SK-N-MC (cell line): ENCODE measurements at regions not wholly inside any gene's neighbourhood (a gene's known extent, or its start where the extent isn't known, plus 50 kb on each side); places are given as distances from the start of the nearest gene placed in this dataset.

ENCODE experiments used
- DNase-seq: peaks from one replicate; pipeline ENCODE4 v3.0.0-alpha.2; 2011; ENCODE audit warnings: low read depth, low spot score
- H3K27ac ChIP-seq: fragments of 200-600 bp; sonication (generic); 2 replicates; pipeline ENCODE4 v1.5.1; 2016; ENCODE audit warnings: mixed run types
- H3K36me3 ChIP-seq: fragments of 200-600 bp; sonication (generic); 2 replicates; pipeline ENCODE4 v1.6.1; 2017; ENCODE audit warnings: antibody characterized with exemption, low read length, mixed read lengths; ENCODE audit not compliant: insufficient read depth
- H3K4me3 ChIP-seq: fragments of 200-600 bp; sonication (generic); 2 replicates; pipeline ENCODE4 v1.5.1; 2016
- H3K9ac ChIP-seq: fragments of 200-600 bp; sonication (generic); 2 replicates; pipeline ENCODE4 v1.8.0; 2017; ENCODE audit warnings: mixed run types, mixed read lengths; ENCODE audit not compliant: insufficient read length
- H3K9me3 ChIP-seq: fragments of 200-600 bp; sonication (generic); 2 replicates; pipeline ENCODE4 v1.6.1; 2017; ENCODE audit warnings: low read depth, mild to moderate bottlenecking, antibody characterized with exemption, low read length, moderate library complexity, mixed read lengths
- EZH2 ChIP-seq: fragments of 200-600 bp; sonication (generic); IDR thresholded peaks from one replicate; pipeline ENCODE4 v1.6.1; 2017; ENCODE audit warnings: antibody characterized with exemption
- FOXP2 ChIP-seq: optimal IDR thresholded peaks from 2 replicates; pipeline ENCODE3; 2011; ENCODE audit warnings: mild to moderate bottlenecking, moderate library complexity; ENCODE audit not compliant: insufficient read depth; ENCODE audit errors: extremely low read length, control extremely low read depth
- POLR2AphosphoS5 ChIP-seq: IDR thresholded peaks from 2 replicates; pipeline ENCODE4 v1.6.1; 2012; ENCODE audit warnings: mild to moderate bottlenecking, low read depth, low read length, borderline replicate concordance

DNA sequence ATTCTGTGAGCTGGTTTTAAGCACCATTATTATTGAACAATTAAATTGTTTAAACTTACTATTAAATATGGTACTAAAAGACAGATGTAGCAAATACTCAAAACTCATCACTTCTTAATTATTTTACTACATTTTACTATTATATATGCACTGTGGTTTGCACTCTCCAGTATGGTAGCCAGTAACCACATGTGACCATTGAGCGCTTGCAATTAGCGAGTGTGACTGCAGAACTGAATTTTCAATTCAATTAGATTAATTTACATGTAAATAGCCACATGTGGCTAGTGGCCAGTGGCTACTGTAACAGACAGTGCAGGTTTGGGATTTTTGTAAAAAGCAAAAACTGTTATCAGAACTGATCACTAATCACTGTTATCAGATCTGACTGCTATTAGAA is 208.2 kb upstream of the SOX21 start:
- Histone ChIP-seq H3K36me3 (no peaks in the 10 kb centered on the region), H3K4me3 (no peak overlapping the region), H3K9ac (no peak overlapping the region), H3K27ac (no peak overlapping the region), H3K9me3 (no peaks in the 10 kb centered on the region)
- DNase-seq, result no peak
- TF ChIP-seq FOXP2, result no peak
- no peak for TF ChIP-seq EZH2
- no peak for TF ChIP-seq POLR2AphosphoS5

DNA sequence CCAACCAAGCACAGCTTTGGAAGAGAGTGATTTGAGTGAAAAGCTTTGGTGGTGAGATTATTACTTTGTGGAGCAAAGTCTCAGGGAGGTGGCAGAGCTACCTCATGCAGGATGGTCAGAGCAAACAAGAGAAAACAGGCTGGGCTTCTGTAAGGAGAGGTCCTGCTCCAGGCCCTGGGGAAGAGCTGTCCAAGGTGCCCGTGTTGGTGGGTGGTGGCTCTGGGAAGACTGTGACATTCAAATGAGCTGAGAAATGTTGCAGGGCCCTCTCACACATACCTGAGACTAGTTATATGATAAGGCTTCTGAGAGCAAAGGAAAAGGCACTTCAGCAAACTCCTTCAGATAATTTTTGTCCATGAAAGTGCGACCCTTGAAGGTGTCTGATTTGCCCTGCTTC is 205.5 kb upstream of the SOX21 start:
- Histone ChIP-seq H3K27ac (no peak overlapping the region), H3K36me3 (no peaks in the 10 kb centered on the region)
- DNase-seq, result no peak

DNA sequence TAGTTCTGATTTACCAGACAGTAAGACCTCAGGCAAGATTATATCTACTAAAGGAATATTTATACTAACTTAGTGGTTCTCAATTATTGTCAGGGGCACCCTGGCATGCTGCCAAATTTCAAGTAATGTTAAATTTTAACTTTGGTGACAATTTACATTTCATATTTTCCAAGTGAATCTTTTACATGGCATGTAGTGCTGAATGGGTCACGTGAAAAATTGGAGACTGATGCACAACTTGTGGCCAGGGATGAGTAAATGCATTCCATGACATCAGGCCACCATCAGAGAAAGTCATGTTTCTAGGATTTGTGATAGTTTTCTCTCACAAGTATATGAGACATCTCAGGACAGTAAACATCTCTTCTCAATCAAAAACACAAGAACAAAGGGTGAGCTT is 202.6 kb upstream of the SOX21 start:
- Histone ChIP-seq H3K27ac (no peak overlapping the region), H3K36me3 (no peaks in the 10 kb centered on the region), H3K4me3 (no peak overlapping the region), H3K9me3 (no peaks in the 10 kb centered on the region), H3K9ac (no peak overlapping the region)
- no peak for DNase-seq
- TF ChIP-seq POLR2AphosphoS5 (no peak), FOXP2 (no peak), EZH2 (no peak)

More for the DNA sequence above, 205.5 kb upstream of the SOX21 start:
- Histone ChIP-seq H3K4me3 (no peak overlapping the region), H3K9ac (no peak overlapping the region), H3K9me3 (no peaks in the 10 kb centered on the region)
- no peak for TF ChIP-seq FOXP2

DNA sequence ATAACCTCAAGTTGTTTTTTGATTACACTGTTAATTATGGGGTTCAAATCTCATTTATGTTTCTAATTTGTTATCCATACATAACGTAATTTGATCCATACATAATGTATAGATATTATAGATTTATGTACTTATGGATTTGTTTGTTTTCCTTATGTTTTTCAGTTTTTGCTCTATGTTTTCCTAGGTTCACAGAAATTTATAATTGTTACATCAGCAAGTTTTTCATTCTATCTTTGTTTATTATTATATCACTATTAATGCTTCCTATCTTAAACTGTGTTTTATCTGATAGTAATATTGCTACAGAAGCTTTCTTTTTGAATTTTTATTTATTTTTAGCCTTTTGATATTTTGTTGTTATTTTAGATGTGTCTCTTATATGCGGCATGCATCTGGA is 194.3 kb upstream of the SOX21 start:
- Histone ChIP-seq H3K9me3 (no peaks in the 10 kb centered on the region), H3K9ac (no peak overlapping the region), H3K36me3 (no peaks in the 10 kb centered on the region), H3K27ac (no peak overlapping the region), H3K4me3 (no peak overlapping the region)
- TF ChIP-seq POLR2AphosphoS5, result no peak
- TF ChIP-seq EZH2, result no peak
- no peak for TF ChIP-seq FOXP2
- no peak for DNase-seq

DNA sequence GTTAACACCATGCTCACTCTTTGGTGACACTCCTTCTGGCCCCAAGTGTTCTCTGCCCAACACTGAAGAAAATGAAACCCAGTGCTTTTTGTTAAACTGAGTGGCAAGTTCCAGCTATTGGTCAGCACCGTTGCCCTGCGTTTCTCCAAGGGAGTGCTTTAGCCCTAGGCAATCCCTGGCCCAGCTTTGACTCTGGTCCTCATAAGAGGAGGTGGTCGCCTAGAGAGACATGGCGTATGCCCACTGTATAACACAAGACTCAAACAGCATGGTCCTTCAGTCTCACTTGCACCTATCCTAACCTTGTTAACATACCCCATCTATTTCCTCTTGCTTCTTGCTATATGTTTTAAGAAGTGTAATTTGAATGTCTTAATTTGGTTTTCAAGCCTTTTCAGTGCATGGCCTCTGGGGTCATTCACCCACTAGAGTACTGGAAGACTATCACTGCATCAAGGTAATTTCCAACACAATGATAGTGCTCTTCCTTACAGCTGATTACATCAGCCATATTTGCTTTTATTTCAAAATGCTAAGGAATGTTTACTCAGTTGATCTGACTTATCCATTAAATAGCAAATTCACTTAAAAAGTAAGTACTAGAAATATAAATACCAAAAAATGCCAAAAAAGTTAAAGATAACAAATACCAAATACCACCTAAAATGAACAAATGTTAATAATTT is 190.5 kb upstream of the SOX21 start:
- no peak overlapping the region for H3K4me3 ChIP-seq
- H3K9me3 ChIP-seq, result no peaks in the 10 kb centered on the region
- H3K9ac ChIP-seq, result no peak overlapping the region
- DNase-seq, result no peak
- H3K36me3 ChIP-seq, result no peaks in the 10 kb centered on the region
- TF ChIP-seq EZH2, result no peak
- no peak overlapping the region for H3K27ac ChIP-seq

DNA sequence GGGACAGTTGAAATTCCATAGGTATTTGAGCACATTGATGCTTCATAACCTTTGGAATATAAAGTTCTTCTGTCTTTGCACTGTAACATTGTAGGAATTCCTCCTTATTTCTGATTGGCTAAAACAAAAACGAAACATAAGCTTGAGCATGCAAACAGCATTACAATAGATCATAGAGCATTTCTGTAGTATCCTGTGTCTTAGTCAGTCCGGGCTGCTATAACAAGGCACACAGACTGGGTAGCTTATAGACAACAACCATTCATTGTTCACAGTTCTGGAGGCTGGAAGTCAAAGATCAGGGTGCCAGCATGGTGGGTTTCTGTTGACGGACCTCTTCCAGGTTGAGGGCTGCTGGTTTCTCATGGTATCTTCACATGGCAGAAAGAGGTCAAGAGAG is 188.7 kb upstream of the SOX21 start:
- no peak for DNase-seq
- Histone ChIP-seq H3K4me3 (no peak overlapping the region), H3K9ac (no peak overlapping the region), H3K9me3 (no peaks in the 10 kb centered on the region), H3K27ac (no peak overlapping the region), H3K36me3 (no peaks in the 10 kb centered on the region)
- TF ChIP-seq EZH2, result no peak
- TF ChIP-seq FOXP2, result no peak
- no peak for TF ChIP-seq POLR2AphosphoS5

DNA sequence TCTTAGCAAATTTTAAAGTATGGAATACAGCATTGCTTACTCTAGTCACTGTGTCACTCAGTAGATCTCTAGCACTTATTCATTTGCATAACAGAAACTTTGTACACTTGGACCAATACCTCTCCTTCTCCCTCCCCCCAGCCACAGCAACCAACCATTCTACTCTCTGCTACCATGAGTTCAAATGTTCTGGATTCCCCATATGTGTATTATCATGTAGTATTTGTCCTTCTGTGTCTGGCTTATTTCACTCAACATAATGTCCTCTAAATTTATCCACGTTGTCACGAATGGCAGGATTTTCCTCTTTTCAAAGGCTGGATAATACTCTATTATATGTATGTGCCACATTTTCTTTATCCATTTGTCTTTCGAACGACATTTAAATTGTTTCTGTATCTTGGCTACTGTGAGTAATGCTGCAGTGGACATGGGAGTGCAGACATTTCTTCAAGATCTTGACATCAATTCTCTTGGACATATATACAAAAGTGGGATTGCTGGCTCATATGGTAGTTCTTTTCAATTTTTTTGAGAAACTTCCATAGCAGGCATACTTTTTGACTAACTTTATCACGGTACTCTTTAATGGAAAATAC is 184.5 kb upstream of the SOX21 start:
- Histone ChIP-seq H3K9ac (no peak overlapping the region), H3K4me3 (no peak overlapping the region), H3K9me3 (no peaks in the 10 kb centered on the region), H3K36me3 (no peaks in the 10 kb centered on the region), H3K27ac (no peak overlapping the region)
- TF ChIP-seq EZH2 (no peak), POLR2AphosphoS5 (no peak), FOXP2 (no peak)
- DNase-seq, result no peak

DNA sequence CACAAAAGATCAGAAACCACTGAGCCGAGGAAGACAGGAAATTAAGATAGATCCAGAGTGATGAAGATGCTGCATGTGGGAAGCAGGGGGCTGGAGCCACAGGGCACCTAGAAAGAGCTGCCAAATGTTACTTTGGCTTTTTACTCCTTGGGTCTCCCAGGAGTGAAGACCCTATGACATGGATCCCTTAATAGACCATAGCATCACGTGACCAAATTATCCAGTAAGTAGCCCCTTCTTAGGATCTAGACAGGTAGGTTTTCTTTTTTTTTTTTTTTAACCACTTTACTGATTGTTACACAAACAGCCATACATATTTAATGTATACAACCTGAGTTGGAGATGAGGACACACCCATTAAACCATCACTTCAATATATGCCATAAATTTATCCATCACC is 183.9 kb upstream of the SOX21 start:
- no peaks in the 10 kb centered on the region for H3K36me3 ChIP-seq
- TF ChIP-seq FOXP2 (no peak), POLR2AphosphoS5 (no peak), EZH2 (no peak)
- no peak overlapping the region for H3K9ac ChIP-seq
- no peaks in the 10 kb centered on the region for H3K9me3 ChIP-seq
- no peak overlapping the region for H3K4me3 ChIP-seq
- H3K27ac ChIP-seq, result no peak overlapping the region
- no peak for DNase-seq

DNA sequence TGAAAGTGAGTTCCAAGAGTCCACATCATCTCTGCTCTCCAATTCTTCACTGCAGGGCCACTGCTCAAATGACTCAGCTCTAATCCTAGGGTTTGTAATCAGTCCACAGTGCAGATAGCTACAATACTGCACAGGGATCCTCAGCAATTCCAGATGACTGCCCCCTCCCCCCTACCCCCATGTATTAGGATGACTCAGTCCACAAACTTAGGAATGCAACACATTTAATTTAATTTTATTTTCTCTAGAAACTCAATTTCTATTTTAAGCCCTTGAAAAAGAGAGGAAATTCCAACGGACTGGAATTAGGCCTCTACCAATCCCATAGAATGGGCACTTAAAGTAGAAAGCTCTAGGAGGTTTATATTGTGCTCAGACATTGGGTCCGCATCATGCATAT is 173.8 kb upstream of the SOX21 start:
- no peak for DNase-seq
- H3K9me3 ChIP-seq, result no peaks in the 10 kb centered on the region
- TF ChIP-seq FOXP2 (no peak), POLR2AphosphoS5 (no peak), EZH2 (no peak)

More for the DNA sequence above, 173.8 kb upstream of the SOX21 start:
- H3K4me3 ChIP-seq, result no peak overlapping the region
- H3K27ac ChIP-seq, result no peak overlapping the region
- no peak overlapping the region for H3K9ac ChIP-seq
- no peaks in the 10 kb centered on the region for H3K36me3 ChIP-seq
